ENCODE measurements at regions not wholly inside any gene's neighbourhood (a gene's known extent, or its start where the extent isn't known, plus 50 kb on each side); places are given as distances from the start of the nearest gene placed in this dataset.

DNA sequence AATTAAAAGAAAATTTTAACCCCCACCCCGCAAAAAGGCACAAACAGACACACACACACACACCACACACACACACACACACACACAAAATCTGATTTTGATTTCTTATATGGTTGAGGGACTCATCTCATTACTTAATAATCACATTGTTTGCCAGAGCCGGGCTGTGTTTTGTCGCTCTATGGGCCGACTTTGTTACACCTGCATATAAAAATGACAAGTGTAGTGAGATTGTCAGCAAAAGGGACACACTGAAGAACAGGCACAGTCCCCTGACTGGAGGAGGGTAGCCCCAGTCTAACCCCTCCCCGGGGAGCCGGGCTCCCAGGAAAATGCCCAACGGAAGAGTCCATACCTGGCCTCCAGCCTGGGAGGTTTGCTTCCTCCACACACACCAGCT, 221.6 kb downstream of the ENGASE start:
- Histone ChIP-seq H4K20me1 (replicated peaks; ENCODE audit: control insufficient read depth, extremely low read depth, insufficient read depth, low read length) (no peaks in the 10 kb centered on the region), H3K9me3 (replicated peaks; ENCODE audit: control insufficient read depth, insufficient read depth, low read length) (no peaks in the 10 kb centered on the region), H3K9me1 (replicated peaks; ENCODE audit: control insufficient read depth, extremely low read depth, insufficient read depth, low read length) (no peaks in the 10 kb centered on the region), H3K27me3 (ENCODE audit: control insufficient read depth in 2 of 2, insufficient read depth in 2 of 2, low read length in 2 of 2) (peaks cover 0 to 2% of the 10 kb centered on the region in 2 experiments), H3K36me3 (ENCODE audit: control insufficient read depth in 2 of 2, extremely low read depth in 1 of 2, insufficient read depth in 2 of 2, low read length in 2 of 2) (no peaks in the 10 kb centered on the region), H3K27ac (ENCODE audit: insufficient read depth, low read depth, low read length) (no peak overlapping the region), H3K79me2 (ENCODE audit: control insufficient read depth, insufficient read depth, low read length) (no peaks in the 10 kb centered on the region), H3K4me2 (ENCODE audit: insufficient read depth, low read length) (no peak overlapping the region), H3K4me3 (replicated peaks in 1 of 3; ENCODE audit: insufficient read depth in 1 of 3, low read depth in 1 of 3, low read length in 3 of 3) (no peak overlapping the region), H2AFZ (ENCODE audit: low read depth, low read length) (no peak overlapping the region), H3K4me1 (ENCODE audit: control insufficient read depth, extremely low read depth, insufficient read depth, low read length) (no peaks in the 10 kb centered on the region), H3K9ac (replicated peaks; ENCODE audit: extremely low read depth, insufficient read depth, low read length) (no peak overlapping the region)
- no peak for DNase-seq (ENCODE audit: low read depth, low spot score)
- TF ChIP-seq, protein P1, sequence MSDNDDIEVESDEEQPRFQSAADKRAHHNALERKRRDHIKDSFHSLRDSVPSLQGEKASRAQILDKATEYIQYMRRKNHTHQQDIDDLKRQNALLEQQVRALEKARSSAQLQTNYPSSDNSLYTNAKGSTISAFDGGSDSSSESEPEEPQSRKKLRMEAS (IDR thresholded peaks at IDR 0.05; ENCODE audit: insufficient read depth, insufficient read length), result no peak
- CTCF ChIA-PET, result no interaction called here
- no TSS peak for BruUV-seq (replicated peaks)
- POLR2A ChIA-PET, result no interaction called here
- dilution Hi-C loops (cut with MboI; ENCODE audit: extremely low pct_ligation_motif_present, low sequenced_read_pairs), result no loop called here
- intact Hi-C loops (cut with micrococcal nuclease), result no loop called here
- no peak for FAIRE-seq

DNA sequence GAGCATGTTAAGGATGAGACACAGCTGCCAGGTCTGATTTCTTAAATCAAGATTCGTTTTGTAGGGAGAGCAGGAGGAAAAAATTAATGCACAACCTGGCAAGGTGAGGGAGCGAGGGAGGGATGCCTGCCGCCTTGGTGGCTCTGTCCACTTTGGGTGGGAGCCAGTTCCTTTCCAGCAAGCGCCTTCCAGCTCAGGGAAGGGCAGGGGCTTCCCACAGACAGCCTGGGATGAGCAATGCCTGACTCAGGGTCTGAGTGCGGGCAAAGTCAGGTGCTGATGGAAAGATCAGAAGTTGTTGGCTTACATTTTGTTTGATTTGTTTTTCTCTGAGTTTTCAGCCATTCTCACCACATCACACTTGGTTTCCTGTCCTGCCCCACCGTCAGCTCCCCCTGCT, 220.7 kb downstream of the ENGASE start:
- dilution Hi-C loops (cut with MboI; ENCODE audit: extremely low pct_ligation_motif_present, low sequenced_read_pairs), result no loop called here
- H3K27me3 ChIP-seq (ENCODE audit: control insufficient read depth in 2 of 2, insufficient read depth in 2 of 2, low read length in 2 of 2), result peaks cover 0 to 2% of the 10 kb centered on the region in 2 experiments
- no peaks in the 10 kb centered on the region for H3K79me2 ChIP-seq (ENCODE audit: control insufficient read depth, insufficient read depth, low read length)
- ChIA-PET CTCF (no interaction called here), POLR2A (no interaction called here)
- H3K4me1 ChIP-seq (ENCODE audit: control insufficient read depth, extremely low read depth, insufficient read depth, low read length), result no peaks in the 10 kb centered on the region
- no TSS peak for BruUV-seq (replicated peaks)
- no peaks in the 10 kb centered on the region for H3K9me3 ChIP-seq (replicated peaks; ENCODE audit: control insufficient read depth, insufficient read depth, low read length)
- H3K9ac ChIP-seq (replicated peaks; ENCODE audit: extremely low read depth, insufficient read depth, low read length), result no peak overlapping the region
- H3K4me3 ChIP-seq (replicated peaks in 1 of 3; ENCODE audit: insufficient read depth in 1 of 3, low read depth in 1 of 3, low read length in 3 of 3), result no peak overlapping the region
- no peaks in the 10 kb centered on the region for H3K9me1 ChIP-seq (replicated peaks; ENCODE audit: control insufficient read depth, extremely low read depth, insufficient read depth, low read length)
- no peak for DNase-seq (ENCODE audit: low read depth, low spot score)
- H2AFZ ChIP-seq (ENCODE audit: low read depth, low read length), result no peak overlapping the region
- no peaks in the 10 kb centered on the region for H4K20me1 ChIP-seq (replicated peaks; ENCODE audit: control insufficient read depth, extremely low read depth, insufficient read depth, low read length)
- no peak for FAIRE-seq
- intact Hi-C loops (cut with micrococcal nuclease), result no loop called here
- H3K36me3 ChIP-seq (ENCODE audit: control insufficient read depth in 2 of 2, extremely low read depth in 1 of 2, insufficient read depth in 2 of 2, low read length in 2 of 2), result no peaks in the 10 kb centered on the region
- H3K27ac ChIP-seq (ENCODE audit: insufficient read depth, low read depth, low read length), result no peak overlapping the region
- no peak overlapping the region for H3K4me2 ChIP-seq (ENCODE audit: insufficient read depth, low read length)
- no peak for TF ChIP-seq POLR2A (IDR thresholded peaks at IDR 0.05; ENCODE audit: low read depth, low read length)
- TF ChIP-seq POLR2AphosphoS5 (IDR thresholded peaks at IDR 0.05; ENCODE audit: insufficient read depth, low read depth, low read length), result no peak
- TF ChIP-seq, protein P2, sequence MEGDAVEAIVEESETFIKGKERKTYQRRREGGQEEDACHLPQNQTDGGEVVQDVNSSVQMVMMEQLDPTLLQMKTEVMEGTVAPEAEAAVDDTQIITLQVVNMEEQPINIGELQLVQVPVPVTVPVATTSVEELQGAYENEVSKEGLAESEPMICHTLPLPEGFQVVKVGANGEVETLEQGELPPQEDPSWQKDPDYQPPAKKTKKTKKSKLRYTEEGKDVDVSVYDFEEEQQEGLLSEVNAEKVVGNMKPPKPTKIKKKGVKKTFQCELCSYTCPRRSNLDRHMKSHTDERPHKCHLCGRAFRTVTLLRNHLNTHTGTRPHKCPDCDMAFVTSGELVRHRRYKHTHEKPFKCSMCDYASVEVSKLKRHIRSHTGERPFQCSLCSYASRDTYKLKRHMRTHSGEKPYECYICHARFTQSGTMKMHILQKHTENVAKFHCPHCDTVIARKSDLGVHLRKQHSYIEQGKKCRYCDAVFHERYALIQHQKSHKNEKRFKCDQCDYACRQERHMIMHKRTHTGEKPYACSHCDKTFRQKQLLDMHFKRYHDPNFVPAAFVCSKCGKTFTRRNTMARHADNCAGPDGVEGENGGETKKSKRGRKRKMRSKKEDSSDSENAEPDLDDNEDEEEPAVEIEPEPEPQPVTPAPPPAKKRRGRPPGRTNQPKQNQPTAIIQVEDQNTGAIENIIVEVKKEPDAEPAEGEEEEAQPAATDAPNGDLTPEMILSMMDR (IDR thresholded peaks at IDR 0.05; ENCODE audit: extremely low read depth in 1 of 2, insufficient read depth in 1 of 2, low read depth in 1 of 2, low read length in 2 of 2), result no peak
- no peak for TF ChIP-seq GATA2 (IDR thresholded peaks at IDR 0.05; ENCODE audit: insufficient read depth, insufficient read length, low read depth, low read length)
- TF ChIP-seq, protein P1 (IDR thresholded peaks at IDR 0.05; ENCODE audit: insufficient read depth, insufficient read length), result no peak
- TF ChIP-seq EZH2 (IDR thresholded peaks at IDR 0.05; ENCODE audit: borderline replicate concordance, low read depth, low read length, severe bottlenecking), result no peak
- no peak for TF ChIP-seq MYC (IDR thresholded peaks at IDR 0.05; ENCODE audit: low read depth, low read length)
- no peak for TF ChIP-seq FOS (IDR thresholded peaks at IDR 0.05; ENCODE audit: borderline replicate concordance, insufficient read depth, low read length)
- no peak for TF ChIP-seq JUN (IDR thresholded peaks at IDR 0.05; ENCODE audit: borderline replicate concordance, insufficient read depth, insufficient read length, low read depth)
